ENCODE measurements at regions not wholly inside any gene's neighbourhood (a gene's known extent, or its start where the extent isn't known, plus 50 kb on each side); places are given as distances from the start of the nearest gene placed in this dataset.

GRCh38 chr15:20659265-20659664 lies 117.7 kb upstream of the GOLGA6L6 start:
- no peaks in the 10 kb centered on the region for H3K79me2 ChIP-seq (ENCODE audit: control insufficient read depth, insufficient read depth, low read length)
- CTCF ChIA-PET: no interaction called here
- no peaks in the 10 kb centered on the region for H4K20me1 ChIP-seq (replicated peaks; ENCODE audit: control insufficient read depth, extremely low read depth, insufficient read depth, low read length)
- no peak overlapping the region for H3K9ac ChIP-seq (replicated peaks; ENCODE audit: extremely low read depth, insufficient read depth, low read length)
- no peaks in the 10 kb centered on the region for H3K4me1 ChIP-seq (ENCODE audit: control insufficient read depth, extremely low read depth, insufficient read depth, low read length)
- H3K4me2 ChIP-seq (ENCODE audit: insufficient read depth, low read length): no peak overlapping the region
- no peaks in the 10 kb centered on the region for H3K9me1 ChIP-seq (replicated peaks; ENCODE audit: control insufficient read depth, extremely low read depth, insufficient read depth, low read length)
- no peak for TF ChIP-seq GATA2 (IDR thresholded peaks at IDR 0.05; ENCODE audit: insufficient read depth, insufficient read length, low read depth, low read length)
- TF ChIP-seq, protein P1, sequence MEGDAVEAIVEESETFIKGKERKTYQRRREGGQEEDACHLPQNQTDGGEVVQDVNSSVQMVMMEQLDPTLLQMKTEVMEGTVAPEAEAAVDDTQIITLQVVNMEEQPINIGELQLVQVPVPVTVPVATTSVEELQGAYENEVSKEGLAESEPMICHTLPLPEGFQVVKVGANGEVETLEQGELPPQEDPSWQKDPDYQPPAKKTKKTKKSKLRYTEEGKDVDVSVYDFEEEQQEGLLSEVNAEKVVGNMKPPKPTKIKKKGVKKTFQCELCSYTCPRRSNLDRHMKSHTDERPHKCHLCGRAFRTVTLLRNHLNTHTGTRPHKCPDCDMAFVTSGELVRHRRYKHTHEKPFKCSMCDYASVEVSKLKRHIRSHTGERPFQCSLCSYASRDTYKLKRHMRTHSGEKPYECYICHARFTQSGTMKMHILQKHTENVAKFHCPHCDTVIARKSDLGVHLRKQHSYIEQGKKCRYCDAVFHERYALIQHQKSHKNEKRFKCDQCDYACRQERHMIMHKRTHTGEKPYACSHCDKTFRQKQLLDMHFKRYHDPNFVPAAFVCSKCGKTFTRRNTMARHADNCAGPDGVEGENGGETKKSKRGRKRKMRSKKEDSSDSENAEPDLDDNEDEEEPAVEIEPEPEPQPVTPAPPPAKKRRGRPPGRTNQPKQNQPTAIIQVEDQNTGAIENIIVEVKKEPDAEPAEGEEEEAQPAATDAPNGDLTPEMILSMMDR (IDR thresholded peaks at IDR 0.05; ENCODE audit: extremely low read depth in 1 of 2, insufficient read depth in 1 of 2, low read depth in 1 of 2, low read length in 2 of 2): no peak
- no peaks in the 10 kb centered on the region for H3K36me3 ChIP-seq (ENCODE audit: control insufficient read depth in 2 of 2, extremely low read depth in 1 of 2, insufficient read depth in 2 of 2, low read length in 2 of 2)
- intact Hi-C loops (cut with micrococcal nuclease) (no loop called here), dilution Hi-C loops (cut with MboI; ENCODE audit: extremely low pct_ligation_motif_present, low sequenced_read_pairs) (no loop called here)
- no TSS peak for BruUV-seq (replicated peaks)
- H3K9me3 ChIP-seq (replicated peaks; ENCODE audit: control insufficient read depth, insufficient read depth, low read length): peaks cover 6% of the 10 kb centered on the region
- H3K4me3 ChIP-seq (replicated peaks in 1 of 3; ENCODE audit: insufficient read depth in 1 of 3, low read depth in 1 of 3, low read length in 3 of 3): no peak overlapping the region
- H3K27me3 ChIP-seq (ENCODE audit: control insufficient read depth in 2 of 2, insufficient read depth in 2 of 2, low read length in 2 of 2): no peaks in the 10 kb centered on the region
- no peak overlapping the region for H2AFZ ChIP-seq (ENCODE audit: low read depth, low read length)
- no peak overlapping the region for H3K27ac ChIP-seq (ENCODE audit: insufficient read depth, low read depth, low read length)
- no peak for FAIRE-seq
- POLR2A ChIA-PET: no interaction called here
- no peak for DNase-seq (ENCODE audit: low read depth, low spot score)

DNA sequence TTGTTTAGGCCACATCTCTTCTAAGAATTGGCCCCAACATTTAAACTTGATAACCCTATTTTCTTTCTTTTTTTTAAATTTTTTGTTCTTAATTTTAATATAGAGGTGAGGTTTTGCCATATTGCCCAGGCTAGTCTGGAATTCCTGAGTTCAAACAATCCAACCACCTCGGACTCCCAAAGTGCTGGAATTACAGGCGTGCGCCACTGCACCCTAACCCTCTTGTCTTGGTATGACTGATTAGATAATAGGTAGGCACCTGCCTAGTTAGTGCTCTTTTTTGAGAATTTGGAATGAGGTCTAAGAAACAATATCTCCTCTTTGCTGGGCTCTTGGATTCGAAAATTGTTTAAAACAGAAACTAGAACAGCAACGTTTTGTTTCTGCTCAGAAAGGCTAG lies 116.4 kb upstream of the GOLGA6L6 start:
- no peak overlapping the region for H3K27ac ChIP-seq (ENCODE audit: insufficient read depth, low read depth, low read length)
- ChIA-PET CTCF (no interaction called here), POLR2A (no interaction called here)
- dilution Hi-C loops (cut with MboI; ENCODE audit: extremely low pct_ligation_motif_present, low sequenced_read_pairs): no loop called here
- H3K79me2 ChIP-seq (ENCODE audit: control insufficient read depth, insufficient read depth, low read length): no peaks in the 10 kb centered on the region
- peaks cover 5% of the 10 kb centered on the region for H3K9me3 ChIP-seq (replicated peaks; ENCODE audit: control insufficient read depth, insufficient read depth, low read length)
- H3K9me1 ChIP-seq (replicated peaks; ENCODE audit: control insufficient read depth, extremely low read depth, insufficient read depth, low read length): no peaks in the 10 kb centered on the region
- FAIRE-seq: no peak
- H3K27me3 ChIP-seq (ENCODE audit: control insufficient read depth in 2 of 2, insufficient read depth in 2 of 2, low read length in 2 of 2): no peaks in the 10 kb centered on the region
- TF ChIP-seq, protein P2, sequence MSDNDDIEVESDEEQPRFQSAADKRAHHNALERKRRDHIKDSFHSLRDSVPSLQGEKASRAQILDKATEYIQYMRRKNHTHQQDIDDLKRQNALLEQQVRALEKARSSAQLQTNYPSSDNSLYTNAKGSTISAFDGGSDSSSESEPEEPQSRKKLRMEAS (IDR thresholded peaks at IDR 0.05; ENCODE audit: insufficient read depth, insufficient read length): no peak
- no peak for TF ChIP-seq POLR2A (IDR thresholded peaks at IDR 0.05; ENCODE audit: low read depth, low read length)
- TF ChIP-seq EZH2 (IDR thresholded peaks at IDR 0.05; ENCODE audit: borderline replicate concordance, low read depth, low read length, severe bottlenecking): no peak
- no peak for TF ChIP-seq JUN (IDR thresholded peaks at IDR 0.05; ENCODE audit: borderline replicate concordance, insufficient read depth, insufficient read length, low read depth)
- no peak for TF ChIP-seq MYC (IDR thresholded peaks at IDR 0.05; ENCODE audit: low read depth, low read length)
- TF ChIP-seq, protein P1 (IDR thresholded peaks at IDR 0.05; ENCODE audit: extremely low read depth in 1 of 2, insufficient read depth in 1 of 2, low read depth in 1 of 2, low read length in 2 of 2): no peak
- no peak for TF ChIP-seq POLR2AphosphoS5 (IDR thresholded peaks at IDR 0.05; ENCODE audit: insufficient read depth, low read depth, low read length)
- TF ChIP-seq FOS (IDR thresholded peaks at IDR 0.05; ENCODE audit: borderline replicate concordance, insufficient read depth, low read length): no peak
- TF ChIP-seq GATA2 (IDR thresholded peaks at IDR 0.05; ENCODE audit: insufficient read depth, insufficient read length, low read depth, low read length): no peak
- no peak overlapping the region for H3K4me2 ChIP-seq (ENCODE audit: insufficient read depth, low read length)
- no peaks in the 10 kb centered on the region for H3K36me3 ChIP-seq (ENCODE audit: control insufficient read depth in 2 of 2, extremely low read depth in 1 of 2, insufficient read depth in 2 of 2, low read length in 2 of 2)
- no peaks in the 10 kb centered on the region for H4K20me1 ChIP-seq (replicated peaks; ENCODE audit: control insufficient read depth, extremely low read depth, insufficient read depth, low read length)
- H3K4me1 ChIP-seq (ENCODE audit: control insufficient read depth, extremely low read depth, insufficient read depth, low read length): no peaks in the 10 kb centered on the region
- intact Hi-C loops (cut with micrococcal nuclease): no loop called here
- H3K4me3 ChIP-seq (replicated peaks in 1 of 3; ENCODE audit: insufficient read depth in 1 of 3, low read depth in 1 of 3, low read length in 3 of 3): no peak overlapping the region
- no TSS peak for BruUV-seq (replicated peaks)
- H3K9ac ChIP-seq (replicated peaks; ENCODE audit: extremely low read depth, insufficient read depth, low read length): no peak overlapping the region
- no peak overlapping the region for H2AFZ ChIP-seq (ENCODE audit: low read depth, low read length)
- no peak for DNase-seq (ENCODE audit: low read depth, low spot score)
